Endodermal cell (in vitro differentiated cells): ENCODE measurements at regions not wholly inside any gene's neighbourhood (a gene's known extent, or its start where the extent isn't known, plus 50 kb on each side); places are given as distances from the start of the nearest gene placed in this dataset.

ENCODE experiments used
- DNase-seq: peaks from one replicate; pipeline ENCODE4 v3.0.0-alpha.2; 2017
- H3K27ac ChIP-seq: 2 replicates; pipeline ENCODE4 v1.5.1; 2013; ENCODE audit warnings: mild to moderate bottlenecking, low read depth, low read length, moderate library complexity
- H3K27me3 ChIP-seq: 2 replicates; pipeline ENCODE4 v1.6.1; 2013; ENCODE audit warnings: mild to moderate bottlenecking, low read length, moderate library complexity; ENCODE audit not compliant: insufficient read depth, control insufficient read depth, poor library complexity, severe bottlenecking
- H3K36me3 ChIP-seq: 2 replicates; pipeline ENCODE4 v1.7.0; 2013; ENCODE audit warnings: mild to moderate bottlenecking, low read length, moderate library complexity; ENCODE audit not compliant: control insufficient read depth, insufficient read depth
- H3K4me1 ChIP-seq: one replicate; pipeline ENCODE4 v1.7.0; 2013; ENCODE audit warnings: low read length; ENCODE audit not compliant: control insufficient read depth, insufficient read depth
- H3K4me3 ChIP-seq: 2 replicates; pipeline ENCODE4 v1.5.1; 2013; ENCODE audit warnings: mild to moderate bottlenecking, low read length, moderate library complexity
- H3K9ac ChIP-seq: 2 replicates; pipeline ENCODE4 v1.6.1; 2013; ENCODE audit warnings: mild to moderate bottlenecking, low read length, moderate library complexity; ENCODE audit not compliant: poor library complexity, severe bottlenecking; ENCODE audit errors: extremely low read depth
- H3K9me3 ChIP-seq: 2 replicates; pipeline ENCODE4 v1.6.1; 2013; ENCODE audit warnings: mild to moderate bottlenecking, low read length, moderate library complexity; ENCODE audit not compliant: control insufficient read depth
- H3K27ac Mint-ChIP-seq: 2 replicates; pipeline ENCODE4 v1.8.0; 2020; ENCODE audit warnings: mixed read lengths
- H3K27me3 Mint-ChIP-seq: 2 replicates; pipeline ENCODE4 v1.8.0; 2021; ENCODE audit warnings: mild to moderate bottlenecking, mixed read lengths; ENCODE audit not compliant: insufficient read depth
- H3K36me3 Mint-ChIP-seq: 2 replicates; pipeline ENCODE4 v1.8.0; 2020; ENCODE audit warnings: low read depth, mixed read lengths
- H3K4me1 Mint-ChIP-seq: 2 replicates; pipeline ENCODE4 v1.8.0; 2020; ENCODE audit warnings: mixed read lengths
- H3K4me3 Mint-ChIP-seq: 2 replicates; pipeline ENCODE4 v1.8.0; 2020; ENCODE audit warnings: mild to moderate bottlenecking, moderate library complexity, mixed read lengths
- H3K9me3 Mint-ChIP-seq: 2 replicates; pipeline ENCODE4 v1.8.0; 2020; ENCODE audit warnings: mild to moderate bottlenecking, mixed read lengths
- WGBS, 2 experiments: methylation state at CpG; one replicate each; pipeline versions ENCODE4 v1.1.5 to v1.1.7; 2013; ENCODE audit warnings: missing lambda C conversion rate in 2 of 2, mixed read lengths in 1 of 2; ENCODE audit not compliant: insufficient coverage in 1 of 2, insufficient read length in 1 of 2; 5-methylcytosine and 5-hydroxymethylcytosine counted together
- TF ChIP-seq, protein P1 (sequence below): fragments of 200-600 bp; sonication (generic); conservative IDR thresholded peaks from 2 replicates; pipeline ENCODE4 v1.5.0; 2021; ENCODE audit warnings: antibody characterized with exemption, mild to moderate bottlenecking

DNA sequence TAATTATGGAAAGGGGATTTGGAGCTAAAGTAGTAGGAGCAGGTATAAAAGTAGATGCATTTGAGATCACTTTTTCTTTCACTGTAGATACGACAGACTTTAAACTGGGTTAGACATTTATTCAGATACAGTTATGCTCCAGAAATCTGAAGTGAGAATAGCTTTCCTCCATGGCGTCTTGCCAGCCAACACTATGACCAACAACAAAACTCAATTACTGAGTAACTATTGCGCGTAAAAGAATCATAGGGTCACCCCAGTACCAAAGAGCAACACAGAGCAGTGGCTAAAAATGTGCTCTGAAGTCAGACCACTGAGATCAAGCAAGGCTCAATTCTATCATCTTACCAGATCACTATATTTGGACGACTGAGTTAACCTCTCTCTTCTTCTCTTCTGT lies 262.5 kb upstream of the SORCS1 start:
- TF ChIP-seq, protein P1, sequence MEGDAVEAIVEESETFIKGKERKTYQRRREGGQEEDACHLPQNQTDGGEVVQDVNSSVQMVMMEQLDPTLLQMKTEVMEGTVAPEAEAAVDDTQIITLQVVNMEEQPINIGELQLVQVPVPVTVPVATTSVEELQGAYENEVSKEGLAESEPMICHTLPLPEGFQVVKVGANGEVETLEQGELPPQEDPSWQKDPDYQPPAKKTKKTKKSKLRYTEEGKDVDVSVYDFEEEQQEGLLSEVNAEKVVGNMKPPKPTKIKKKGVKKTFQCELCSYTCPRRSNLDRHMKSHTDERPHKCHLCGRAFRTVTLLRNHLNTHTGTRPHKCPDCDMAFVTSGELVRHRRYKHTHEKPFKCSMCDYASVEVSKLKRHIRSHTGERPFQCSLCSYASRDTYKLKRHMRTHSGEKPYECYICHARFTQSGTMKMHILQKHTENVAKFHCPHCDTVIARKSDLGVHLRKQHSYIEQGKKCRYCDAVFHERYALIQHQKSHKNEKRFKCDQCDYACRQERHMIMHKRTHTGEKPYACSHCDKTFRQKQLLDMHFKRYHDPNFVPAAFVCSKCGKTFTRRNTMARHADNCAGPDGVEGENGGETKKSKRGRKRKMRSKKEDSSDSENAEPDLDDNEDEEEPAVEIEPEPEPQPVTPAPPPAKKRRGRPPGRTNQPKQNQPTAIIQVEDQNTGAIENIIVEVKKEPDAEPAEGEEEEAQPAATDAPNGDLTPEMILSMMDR = no peak
- Histone ChIP-seq H3K27me3 (peaks cover 12% of the 10 kb centered on the region), H3K4me1 (no peaks in the 10 kb centered on the region), H3K4me3 (no peak overlapping the region), H3K9ac (no peak overlapping the region), H3K36me3 (peaks cover 14% of the 10 kb centered on the region), H3K9me3 (no peaks in the 10 kb centered on the region), H3K27ac (no peak overlapping the region)
- 94 to 100% methylated on average over 3 to 5 of the region's 5 CpGs for WGBS, 2 experiments
- Mint-ChIP-seq H3K27me3 (peaks cover 4% of the 10 kb centered on the region), H3K4me3 (no peak overlapping the region), H3K4me1 (peaks cover 18% of the 10 kb centered on the region), H3K27ac (no peak overlapping the region), H3K9me3 (no peaks in the 10 kb centered on the region), H3K36me3 (peaks cover 3% of the 10 kb centered on the region)
- DNase-seq = no peak

DNA sequence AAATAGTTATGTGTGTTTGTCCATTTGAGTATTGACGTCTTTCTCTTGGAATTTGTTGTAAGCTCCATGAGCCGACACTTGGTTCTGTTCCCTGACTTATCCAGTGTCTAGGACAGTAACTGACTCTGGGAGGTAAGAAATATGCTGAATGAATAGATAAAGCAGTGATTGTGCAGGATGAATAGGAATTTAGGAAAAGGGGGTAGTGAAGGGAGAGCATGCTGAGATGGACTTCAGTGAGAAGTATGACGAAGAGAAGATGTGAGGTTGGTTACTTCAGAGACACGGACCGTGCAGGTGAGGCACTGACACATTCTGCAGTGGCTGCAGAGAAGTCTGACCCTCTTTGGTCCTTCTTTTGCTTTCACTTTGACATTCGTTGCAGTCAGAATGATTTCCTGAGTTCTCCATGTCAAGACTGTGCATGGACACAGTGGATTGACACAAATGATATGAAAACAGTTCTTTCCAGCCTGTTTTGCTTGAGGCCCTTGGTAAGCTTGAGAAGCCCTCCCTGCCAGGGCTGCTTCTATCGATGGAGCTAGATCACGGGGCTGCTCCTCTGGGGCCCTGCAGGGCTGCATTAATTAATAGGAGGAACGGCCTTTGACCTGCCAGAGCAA lies 261.5 kb upstream of the SORCS1 start:
- TF ChIP-seq, protein P1 = no peak
- Mint-ChIP-seq H3K4me3 (no peak overlapping the region), H3K36me3 (peaks cover 3% of the 10 kb centered on the region), H3K9me3 (no peaks in the 10 kb centered on the region), H3K4me1 (peaks cover 21% of the 10 kb centered on the region), H3K27ac (no peak overlapping the region), H3K27me3 (peaks cover 4% of the 10 kb centered on the region)
- Histone ChIP-seq H3K4me1 (no peaks in the 10 kb centered on the region), H3K27ac (no peak overlapping the region), H3K36me3 (peaks cover 9% of the 10 kb centered on the region), H3K4me3 (no peak overlapping the region), H3K9me3 (no peaks in the 10 kb centered on the region), H3K27me3 (peaks cover 12% of the 10 kb centered on the region), H3K9ac (no peak overlapping the region)
- 94% methylated on average over 6 to 9 of the region's 9 CpGs for WGBS, 2 experiments
- DNase-seq = no peak

- no peaks in the 10 kb centered on the region for H3K4me1 ChIP-seq
- H3K27me3 ChIP-seq = peaks cover 12% of the 10 kb centered on the region
- no peak overlapping the region for H3K9ac ChIP-seq
- H3K27ac Mint-ChIP-seq = no peak overlapping the region
- 95 to 100% methylated on average over 4 to 5 of the region's 5 CpGs for WGBS, 2 experiments
- no peak overlapping the region for H3K27ac ChIP-seq
- H3K36me3 ChIP-seq = peaks cover 9% of the 10 kb centered on the region
- H3K36me3 Mint-ChIP-seq = peaks cover under 1% of the 10 kb centered on the region
- H3K9me3 Mint-ChIP-seq = no peaks in the 10 kb centered on the region
- DNase-seq = no peak
- no peak overlapping the region for H3K4me3 Mint-ChIP-seq
- H3K4me3 ChIP-seq = no peak overlapping the region
- peaks cover 21% of the 10 kb centered on the region for H3K4me1 Mint-ChIP-seq
- H3K27me3 Mint-ChIP-seq = peaks cover 4% of the 10 kb centered on the region
- TF ChIP-seq, protein P1 = no peak
- no peaks in the 10 kb centered on the region for H3K9me3 ChIP-seq
Observed at GRCh38 chr10:107424628-107425027, 260.1 kb upstream of the SORCS1 start.
